Esophagus muscularis mucosa (tissue), 4 donors: ENCODE measurements at regions not wholly inside any gene's neighbourhood (a gene's known extent, or its start where the extent isn't known, plus 50 kb on each side); places are given as distances from the start of the nearest gene placed in this dataset.

Source experiments
- DNase-seq: peaks from one replicate; pipeline ENCODE4 v3.0.0-alpha.2; 2017; ENCODE audit errors: extremely low spot score
- H3K27ac ChIP-seq, 4 donors: fragments of 200-600 bp; sonication (generic); replicated peaks in 1 of 4; 1 replicate in 3 of 4; 2 replicates in 1 of 4; pipeline ENCODE4 v1.5.1; 2016 to 2019; ENCODE audit warnings: mild to moderate bottlenecking in 1 of 4
- H3K27me3 ChIP-seq, 4 donors: fragments of 200-600 bp; sonication (generic); one replicate each; pipeline versions ENCODE4 v1.5.1 to v1.6.0; 2016 to 2019
- H3K36me3 ChIP-seq, 4 donors: fragments of 200-600 bp; sonication (generic); one replicate each; pipeline ENCODE4 v1.5.1; 2016 to 2019
- H3K4me1 ChIP-seq, 4 donors: fragments of 200-600 bp; sonication (generic); one replicate each; pipeline ENCODE4 v1.5.1; 2016 to 2019
- H3K4me3 ChIP-seq, 4 donors: fragments of 200-600 bp; sonication (generic); 1 replicate in 2 of 4; 2 replicates in 2 of 4; pipeline ENCODE4 v1.5.1; 2016 to 2019; ENCODE audit warnings: mild to moderate bottlenecking in 4 of 4, moderate library complexity in 1 of 4
- H3K9me3 ChIP-seq, 4 donors: fragments of 200-600 bp; sonication (generic); 1 replicate in 3 of 4; 2 replicates in 1 of 4; pipeline ENCODE4 v1.5.1; 2016 to 2019
- EP300 ChIP-seq: sonication (generic); formaldehyde crosslinking; IDR thresholded peaks from one replicate; pipeline ENCODE4 v1.6.1; 2017; ENCODE audit warnings: antibody characterized with exemption
- POLR2A ChIP-seq: fragments of 450-650 bp; IDR thresholded peaks from one replicate; pipeline ENCODE4 v1.6.1; 2017; ENCODE audit warnings: antibody characterized with exemption, moderate library complexity, mild to moderate bottlenecking, low read depth
- POLR2AphosphoS5 ChIP-seq, 2 donors: sonication (generic); formaldehyde crosslinking; IDR thresholded peaks; one replicate each; pipeline ENCODE4 v1.6.1; 2017; ENCODE audit warnings: antibody characterized with exemption in 2 of 2
- WGBS: methylation state at CpG from one replicate; pipeline ENCODE4 v1.1.5; 2018; 5-methylcytosine and 5-hydroxymethylcytosine counted together
- intact Hi-C: fragments of 100-400 bp; cut with DNase I; formaldehyde crosslinking; loops from one replicate; pipeline ENCODE4 v1.15.1; 2023
- TF ChIP-seq, protein P1 (sequence below), 3 experiments: fragments of 200-600 bp in 2 of 3; fragments of 450-650 bp in 1 of 3; sonication (generic) in 2 of 3; IDR thresholded peaks; one replicate each; pipeline ENCODE4 v1.5.1; 2017 to 2019; ENCODE audit warnings: antibody characterized with exemption in 3 of 3, mild to moderate bottlenecking in 2 of 3, moderate library complexity in 1 of 3

DNA sequence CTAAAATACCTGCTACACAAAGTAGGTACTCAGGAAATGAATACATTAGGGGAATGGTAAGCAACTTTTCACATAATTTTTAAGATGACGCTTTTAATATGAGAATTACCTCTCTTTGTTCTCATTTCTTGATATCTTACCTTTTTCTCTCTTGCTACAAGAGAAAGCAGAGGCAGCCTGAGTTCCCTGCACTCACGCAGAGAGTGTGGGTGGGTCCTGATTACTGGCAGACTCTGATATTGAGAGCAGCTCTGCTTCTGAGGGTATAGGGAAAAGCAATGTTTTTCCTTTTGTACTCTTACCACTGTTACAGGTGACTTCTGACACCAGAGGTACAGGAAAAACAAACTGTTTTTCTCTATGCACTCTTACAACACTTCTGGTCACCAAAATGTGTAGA, 420.2 kb upstream of the TMTC1 start:
- TF ChIP-seq POLR2AphosphoS5 (IDR thresholded peaks at IDR 0.05), result no peak
- TF ChIP-seq, protein P1, sequence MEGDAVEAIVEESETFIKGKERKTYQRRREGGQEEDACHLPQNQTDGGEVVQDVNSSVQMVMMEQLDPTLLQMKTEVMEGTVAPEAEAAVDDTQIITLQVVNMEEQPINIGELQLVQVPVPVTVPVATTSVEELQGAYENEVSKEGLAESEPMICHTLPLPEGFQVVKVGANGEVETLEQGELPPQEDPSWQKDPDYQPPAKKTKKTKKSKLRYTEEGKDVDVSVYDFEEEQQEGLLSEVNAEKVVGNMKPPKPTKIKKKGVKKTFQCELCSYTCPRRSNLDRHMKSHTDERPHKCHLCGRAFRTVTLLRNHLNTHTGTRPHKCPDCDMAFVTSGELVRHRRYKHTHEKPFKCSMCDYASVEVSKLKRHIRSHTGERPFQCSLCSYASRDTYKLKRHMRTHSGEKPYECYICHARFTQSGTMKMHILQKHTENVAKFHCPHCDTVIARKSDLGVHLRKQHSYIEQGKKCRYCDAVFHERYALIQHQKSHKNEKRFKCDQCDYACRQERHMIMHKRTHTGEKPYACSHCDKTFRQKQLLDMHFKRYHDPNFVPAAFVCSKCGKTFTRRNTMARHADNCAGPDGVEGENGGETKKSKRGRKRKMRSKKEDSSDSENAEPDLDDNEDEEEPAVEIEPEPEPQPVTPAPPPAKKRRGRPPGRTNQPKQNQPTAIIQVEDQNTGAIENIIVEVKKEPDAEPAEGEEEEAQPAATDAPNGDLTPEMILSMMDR (IDR thresholded peaks at IDR 0.05), result no peak
- no peak for TF ChIP-seq EP300
- no peak for TF ChIP-seq POLR2A
- Histone ChIP-seq H3K4me3 (no peak overlapping the region), H3K27me3 (peaks cover 0 to 27% (median 3%) of the 10 kb centered on the region in 4 donors), H3K27ac (no peak overlapping the region), H3K4me1 (peaks cover 0 to 11% (median 11%) of the 10 kb centered on the region in 4 donors), H3K36me3 (no peaks in the 10 kb centered on the region), H3K9me3 (no peaks in the 10 kb centered on the region)
- intact Hi-C loops, result no loop called here
- DNase-seq, result no peak
- 90% methylated on average over 2 of the region's 2 CpGs for WGBS

DNA sequence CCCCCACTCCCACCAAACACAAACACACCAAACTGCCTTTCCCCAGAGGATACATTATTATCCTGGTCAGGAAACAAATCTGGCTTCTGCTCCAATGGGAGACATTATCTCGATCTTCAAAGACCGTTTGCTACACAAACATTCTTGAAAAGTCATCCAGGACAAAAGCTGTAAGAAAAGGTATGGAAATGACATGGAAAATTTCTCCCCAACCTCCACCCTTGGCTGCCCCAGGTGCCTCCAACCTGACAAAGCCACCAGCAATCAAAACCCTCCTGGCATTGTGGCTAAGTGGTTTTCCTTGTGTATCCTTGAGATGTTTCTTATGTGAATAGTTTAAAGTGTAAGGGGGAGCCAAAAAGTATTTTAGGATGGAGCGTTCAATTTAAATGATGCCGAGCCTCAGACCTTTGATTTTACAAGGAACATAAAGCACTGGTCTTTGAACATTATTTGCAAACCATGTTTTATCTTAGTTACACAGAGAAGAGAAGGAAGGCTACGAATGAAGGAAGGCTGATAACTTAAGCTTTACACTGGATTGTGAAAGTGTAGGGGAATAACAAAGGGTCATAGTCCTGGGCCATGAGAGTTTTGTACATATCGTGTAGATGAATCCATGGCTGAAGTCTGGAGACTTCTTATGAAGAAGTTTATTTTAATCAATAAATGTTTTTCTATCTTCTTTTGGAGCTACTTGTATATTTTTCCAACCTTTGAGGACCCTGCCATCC, 418.9 kb upstream of the TMTC1 start:
- DNase-seq, result no peak
- H3K9me3 ChIP-seq, result no peaks in the 10 kb centered on the region
- H3K4me3 ChIP-seq, result no peak overlapping the region
- H3K4me1 ChIP-seq, result peaks cover 0 to 11% (median 11%) of the 10 kb centered on the region in 4 donors
- TF ChIP-seq POLR2AphosphoS5 (IDR thresholded peaks at IDR 0.05), result no peak
- no peak for TF ChIP-seq EP300
- TF ChIP-seq, protein P1 (IDR thresholded peaks at IDR 0.05), result no peak
- no peak for TF ChIP-seq POLR2A
- no peak overlapping the region for H3K27ac ChIP-seq
- H3K36me3 ChIP-seq, result no peaks in the 10 kb centered on the region
- intact Hi-C loops, result no loop called here
- peaks cover 0 to 27% (median 3%) of the 10 kb centered on the region in 4 donors for H3K27me3 ChIP-seq
- 83% methylated on average over 6 of the region's 6 CpGs for WGBS

DNA sequence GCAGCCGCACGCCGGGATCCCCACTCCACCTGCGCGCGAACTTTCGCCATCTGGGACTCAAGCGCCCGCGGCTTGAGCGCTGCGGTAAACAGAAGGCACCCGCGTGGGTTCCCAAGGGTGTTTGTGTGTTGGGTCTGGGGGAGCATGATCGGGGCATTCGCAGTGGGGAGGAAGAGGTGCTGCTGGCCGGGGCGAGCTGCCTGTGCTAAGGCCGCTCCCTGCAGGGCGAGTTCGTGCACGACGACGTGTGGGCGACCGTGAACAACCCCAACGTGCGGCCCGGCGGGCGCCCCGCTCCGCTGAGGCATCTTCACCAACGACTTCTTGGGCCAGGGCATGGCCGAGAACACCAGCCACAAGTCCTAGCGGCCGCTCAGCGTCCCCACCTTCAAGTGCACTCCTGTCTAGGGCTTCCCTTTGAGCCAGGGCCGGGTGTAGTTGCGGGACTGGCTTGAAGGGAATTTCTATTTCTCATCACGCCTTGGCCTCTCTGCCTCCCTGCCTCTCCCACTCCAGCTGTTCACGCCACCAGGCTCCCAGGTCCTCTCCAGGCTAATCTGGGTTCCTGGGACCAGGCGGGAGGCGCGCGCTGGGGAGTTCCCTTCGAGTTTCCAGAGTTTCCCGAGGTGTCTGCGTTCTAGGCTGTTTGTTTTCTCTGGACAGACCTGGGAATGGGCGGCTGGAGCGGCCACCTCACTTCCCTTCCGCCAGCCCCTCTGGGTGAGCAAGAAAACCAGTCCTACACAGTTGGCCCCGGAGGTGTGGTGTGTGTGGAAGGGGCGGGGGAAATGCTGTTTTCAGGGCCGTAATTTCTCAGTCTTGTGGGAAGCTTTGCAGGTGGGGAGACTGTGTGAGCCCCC, 417.8 kb upstream of the TMTC1 start:
- Histone ChIP-seq H3K4me1 (peaks cover 0 to 11% (median 11%) of the 10 kb centered on the region in 4 donors), H3K36me3 (no peaks in the 10 kb centered on the region), H3K4me3 (peak overlapping the region; percentile 31 to 47 (median 42)), H3K27ac (no peak overlapping the region), H3K9me3 (no peaks in the 10 kb centered on the region), H3K27me3 (peaks cover 0 to 30% (median 3%) of the 10 kb centered on the region in 4 donors)
- intact Hi-C loops, result no loop called here
- DNase-seq, result no peak
- no peak for TF ChIP-seq POLR2A
- TF ChIP-seq POLR2AphosphoS5 (IDR thresholded peaks at IDR 0.05), result no peak
- WGBS, result 74% methylated on average over 5 of the region's 55 CpGs

DNA sequence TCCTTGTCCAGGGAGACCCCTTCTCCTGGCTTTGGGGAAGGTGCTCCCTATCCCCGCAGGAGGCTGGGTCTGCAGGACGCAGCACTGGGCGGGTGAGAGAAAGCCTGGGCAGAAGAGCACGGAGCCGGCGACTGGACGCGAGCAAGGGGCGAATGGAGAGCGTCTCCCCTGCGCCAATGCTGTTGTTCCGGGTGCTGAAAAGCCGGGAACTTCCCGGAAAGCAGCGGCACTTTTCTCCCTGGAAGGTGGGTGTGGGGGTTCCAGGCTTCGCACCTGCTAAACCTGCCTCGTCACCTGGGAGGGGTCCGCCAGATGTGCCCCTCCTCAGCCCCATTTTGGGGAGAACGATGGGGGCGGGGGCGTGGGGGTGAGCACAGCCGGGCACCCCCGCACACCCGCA, 417.1 kb upstream of the TMTC1 start:
- 30% methylated on average over 2 of the region's 24 CpGs for WGBS

More for the DNA sequence above, 417.1 kb upstream of the TMTC1 start:
- Histone ChIP-seq H3K4me1 (peaks cover 0 to 11% (median 11%) of the 10 kb centered on the region in 4 donors), H3K4me3 (peak overlapping the region; percentile 31 to 47 (median 42)), H3K9me3 (no peaks in the 10 kb centered on the region), H3K27ac (no peak overlapping the region), H3K27me3 (peaks cover 0 to 30% (median 3%) of the 10 kb centered on the region in 4 donors), H3K36me3 (no peaks in the 10 kb centered on the region)
- TF ChIP-seq POLR2A (no peak), POLR2AphosphoS5 (IDR thresholded peaks at IDR 0.05) (no peak), EP300 (no peak)
- TF ChIP-seq, protein P1 (IDR thresholded peaks at IDR 0.05), result no peak
- no peak for DNase-seq
- intact Hi-C loops, result no loop called here
